Nephron progenitor cell (in vitro differentiated cells): ENCODE measurements at regions not wholly inside any gene's neighbourhood (a gene's known extent, or its start where the extent isn't known, plus 50 kb on each side); places are given as distances from the start of the nearest gene placed in this dataset.

ENCODE experiments used
- DNase-seq: peaks from one replicate; pipeline ENCODE4 v3.0.0; 2021
- H3K27ac Mint-ChIP-seq: 2 replicates; pipeline ENCODE4 v1.8.0; 2021; ENCODE audit warnings: mild to moderate bottlenecking, moderate library complexity, mixed read lengths
- H3K27me3 Mint-ChIP-seq: 2 replicates; pipeline ENCODE4 v1.8.0; 2021; ENCODE audit warnings: mild to moderate bottlenecking, low read depth, mixed read lengths; ENCODE audit not compliant: poor library complexity
- H3K36me3 Mint-ChIP-seq: 2 replicates; pipeline ENCODE4 v1.8.0; 2021; ENCODE audit warnings: low read depth, mixed read lengths
- H3K4me1 Mint-ChIP-seq: 2 replicates; pipeline ENCODE4 v1.8.0; 2021; ENCODE audit warnings: mixed read lengths
- H3K4me3 Mint-ChIP-seq: 2 replicates; pipeline ENCODE4 v1.8.0; 2021; ENCODE audit warnings: mild to moderate bottlenecking, moderate library complexity, mixed read lengths
- H3K9me3 Mint-ChIP-seq: 2 replicates; pipeline ENCODE4 v1.8.0; 2021; ENCODE audit warnings: mild to moderate bottlenecking, moderate library complexity, mixed read lengths
- CTCF ChIP-seq: fragments of 200-600 bp; sonication (generic); IDR thresholded peaks from 2 replicates; pipeline ENCODE4 v1.5.0; 2021; ENCODE audit warnings: antibody characterized with exemption

- Mint-ChIP-seq H3K27ac (no peak overlapping the region), H3K36me3 (no peaks in the 10 kb centered on the region), H3K4me3 (no peak overlapping the region), H3K9me3 (peaks cover 37% of the 10 kb centered on the region), H3K4me1 (peaks cover 6% of the 10 kb centered on the region), H3K27me3 (peaks cover 6% of the 10 kb centered on the region)
- TF ChIP-seq CTCF: no peak
- no peak for DNase-seq
These were observed 221.0 kb upstream of the SULF2 start for GRCh38 chr20:48006036-48006833.

- peaks cover 32% of the 10 kb centered on the region for H3K9me3 Mint-ChIP-seq
- no peak for DNase-seq
- no peak for TF ChIP-seq CTCF
These were observed 217.7 kb upstream of the SULF2 start for GRCh38 chr20:48003021-48003420.

GRCh38 chr20:48002517-48002970, 217.3 kb upstream of the SULF2 start:
- Mint-ChIP-seq H3K27ac (no peak overlapping the region), H3K4me1 (peaks cover 6% of the 10 kb centered on the region), H3K4me3 (no peak overlapping the region), H3K27me3 (peaks cover 12% of the 10 kb centered on the region), H3K9me3 (peaks cover 31% of the 10 kb centered on the region), H3K36me3 (no peaks in the 10 kb centered on the region)
- no peak for TF ChIP-seq CTCF
- DNase-seq: no peak

More at GRCh38 chr20:48003021-48003420, 217.7 kb upstream of the SULF2 start:
- Mint-ChIP-seq H3K36me3 (no peaks in the 10 kb centered on the region), H3K4me3 (no peak overlapping the region), H3K27me3 (peaks cover 10% of the 10 kb centered on the region), H3K4me1 (peaks cover 6% of the 10 kb centered on the region), H3K27ac (no peak overlapping the region)

- Mint-ChIP-seq H3K27me3 (peaks cover 26% of the 10 kb centered on the region), H3K9me3 (peaks cover 26% of the 10 kb centered on the region), H3K36me3 (no peaks in the 10 kb centered on the region), H3K27ac (no peak overlapping the region), H3K4me1 (peaks cover 6% of the 10 kb centered on the region), H3K4me3 (no peak overlapping the region)
- TF ChIP-seq CTCF: no peak
- DNase-seq: no peak
These were observed 213.9 kb upstream of the SULF2 start for GRCh38 chr20:47999166-47999565.

- H3K4me1 Mint-ChIP-seq: peaks cover 6% of the 10 kb centered on the region
- H3K4me3 Mint-ChIP-seq: no peak overlapping the region
- H3K9me3 Mint-ChIP-seq: peaks cover 26% of the 10 kb centered on the region
- H3K36me3 Mint-ChIP-seq: no peaks in the 10 kb centered on the region
- H3K27me3 Mint-ChIP-seq: peaks cover 26% of the 10 kb centered on the region
- TF ChIP-seq CTCF: no peak
- no peak for DNase-seq
- no peak overlapping the region for H3K27ac Mint-ChIP-seq
These were observed 213.5 kb upstream of the SULF2 start for GRCh38 chr20:47998736-47999135.

GRCh38 chr20:47995661-47996060, 210.4 kb upstream of the SULF2 start:
- Mint-ChIP-seq H3K9me3 (peaks cover 41% of the 10 kb centered on the region), H3K27me3 (peaks cover 24% of the 10 kb centered on the region), H3K4me1 (peaks cover 17% of the 10 kb centered on the region), H3K27ac (no peak overlapping the region), H3K4me3 (no peak overlapping the region), H3K36me3 (peaks cover 10% of the 10 kb centered on the region)
- DNase-seq: no peak
- TF ChIP-seq CTCF: no peak
